Neural progenitor cell (in vitro differentiated cells): ENCODE measurements at regions not wholly inside any gene's neighbourhood (a gene's known extent, or its start where the extent isn't known, plus 50 kb on each side); places are given as distances from the start of the nearest gene placed in this dataset.
"Not testable (repeated sequence)": the region's sequence is repeated elsewhere in the genome, so short reads cannot be mapped to it uniquely, and the experiment has no call there.

Source experiments
- DNase-seq: peaks from one replicate; pipeline ENCODE4 v3.0.0-alpha.2; 2016; ENCODE audit warnings: low spot score
- H2AFZ ChIP-seq: fragments of 200-600 bp; sonication (generic); replicated peaks from 2 replicates; pipeline ENCODE4 v1.6.1; 2016; ENCODE audit warnings: antibody characterized with exemption
- H3F3A ChIP-seq: fragments of 200-600 bp; sonication (generic); 2 replicates; pipeline ENCODE4 v1.6.1; 2016; ENCODE audit warnings: antibody characterized with exemption, low read depth
- H3K27ac ChIP-seq: fragments of 200-600 bp; sonication (generic); 2 replicates; pipeline ENCODE4 v1.5.1; 2016; ENCODE audit warnings: mild to moderate bottlenecking
- H3K27me3 ChIP-seq: fragments of 200-600 bp; sonication (generic); 2 replicates; pipeline ENCODE4 v1.6.1; 2016; ENCODE audit warnings: mild to moderate bottlenecking, moderate library complexity
- H3K36me3 ChIP-seq: fragments of 200-600 bp; sonication (generic); 2 replicates; pipeline ENCODE4 v1.5.1; 2016
- H3K4me1 ChIP-seq: fragments of 200-600 bp; sonication (generic); 2 replicates; pipeline ENCODE4 v1.6.1; 2016; ENCODE audit warnings: mixed run types
- H3K4me2 ChIP-seq: fragments of 200-600 bp; sonication (generic); 2 replicates; pipeline ENCODE4 v1.6.1; 2016
- H3K4me3 ChIP-seq: fragments of 200-600 bp; sonication (generic); 2 replicates; pipeline ENCODE4 v1.5.1; 2016
- H3K79me2 ChIP-seq: fragments of 200-600 bp; sonication (generic); 2 replicates; pipeline ENCODE4 v1.6.1; 2016; ENCODE audit warnings: low read depth
- H3K9ac ChIP-seq: fragments of 200-600 bp; sonication (generic); 2 replicates; pipeline ENCODE4 v1.6.1; 2016
- H3K9me3 ChIP-seq: fragments of 200-600 bp; sonication (generic); 2 replicates; pipeline ENCODE4 v1.5.1; 2016; ENCODE audit warnings: low read depth
- H4K20me1 ChIP-seq: fragments of 200-600 bp; sonication (generic); 2 replicates; pipeline ENCODE4 v1.6.1; 2016; ENCODE audit warnings: low read depth
- H3K27ac Mint-ChIP-seq: 3 replicates; pipeline ENCODE4 v1.8.0; 2021; ENCODE audit warnings: mixed read lengths
- H3K27me3 Mint-ChIP-seq: 2 replicates; pipeline ENCODE4 v1.8.0; 2022; ENCODE audit warnings: low read depth, mild to moderate bottlenecking, inconsistent platforms, moderate library complexity, mixed read lengths; ENCODE audit not compliant: insufficient read depth
- H3K36me3 Mint-ChIP-seq: 3 replicates; pipeline ENCODE4 v1.8.0; 2021; ENCODE audit warnings: mixed read lengths
- H3K4me1 Mint-ChIP-seq: 3 replicates; pipeline ENCODE4 v1.8.0; 2021; ENCODE audit warnings: mixed read lengths
- H3K4me3 Mint-ChIP-seq: 3 replicates; pipeline ENCODE4 v1.8.0; 2021; ENCODE audit warnings: mild to moderate bottlenecking, moderate library complexity, mixed read lengths
- H3K9me3 Mint-ChIP-seq: 3 replicates; pipeline ENCODE4 v1.8.0; 2020; ENCODE audit warnings: mixed read lengths
- CTCF ChIP-seq: fragments of 200-600 bp; sonication (generic); IDR thresholded peaks from 2 replicates; pipeline ENCODE4 v1.5.1; 2017; ENCODE audit warnings: antibody characterized with exemption, mild to moderate bottlenecking
- EZH2 ChIP-seq: fragments of 200-600 bp; sonication (generic); IDR thresholded peaks from 2 replicates; pipeline ENCODE4 v1.6.1; 2017; ENCODE audit warnings: antibody characterized with exemption, mild to moderate bottlenecking, moderate library complexity
- EZH2phosphoT487 ChIP-seq: fragments of 200-600 bp; sonication (generic); IDR thresholded peaks from 2 replicates; pipeline ENCODE4 v1.6.1; 2017; ENCODE audit warnings: antibody characterized with exemption

DNA sequence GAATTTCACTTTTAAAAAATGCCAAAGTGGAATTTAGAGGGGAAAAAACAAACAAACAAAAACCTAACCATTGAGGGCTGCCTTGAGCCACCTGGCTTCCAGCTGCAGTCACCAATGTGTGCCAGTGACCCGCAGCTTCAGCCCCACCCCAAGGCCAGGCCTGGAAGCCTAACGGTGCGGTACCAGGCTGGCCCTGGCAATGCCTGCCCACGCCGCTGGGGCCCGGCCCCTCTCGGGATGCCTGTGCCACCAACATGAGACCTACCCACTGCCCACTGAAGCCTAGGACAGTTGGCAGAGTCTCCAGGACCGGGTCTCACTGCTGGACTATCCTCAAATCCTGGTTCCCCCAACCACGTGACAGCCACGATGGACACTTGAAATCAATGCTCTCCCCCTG, 96.6 kb downstream of the NCOR2 start:
- Histone ChIP-seq H3K9me3 (no peaks in the 10 kb centered on the region), H3K36me3 (peaks cover 8% of the 10 kb centered on the region), H3K27me3 (no peaks in the 10 kb centered on the region), H3K4me3 (no peak overlapping the region), H3K4me1 (no peaks in the 10 kb centered on the region), H3K79me2 (peaks cover 18% of the 10 kb centered on the region), H3K9ac (no peak overlapping the region), H3K4me2 (no peak overlapping the region), H2AFZ (no peak overlapping the region), H3K27ac (no peak overlapping the region), H3F3A (no peaks in the 10 kb centered on the region), H4K20me1 (no peaks in the 10 kb centered on the region)
- Mint-ChIP-seq H3K27ac (no peak overlapping the region), H3K4me3 (no peak overlapping the region), H3K4me1 (no peaks in the 10 kb centered on the region), H3K9me3 (peaks cover 43% of the 10 kb centered on the region), H3K27me3 (peaks cover 5% of the 10 kb centered on the region), H3K36me3 (peaks cover 56% of the 10 kb centered on the region)
- no peak for DNase-seq
- TF ChIP-seq EZH2: no peak

GRCh38 chr12:124470139-124470538, 97.3 kb downstream of the NCOR2 start:
- peaks cover 61% of the 10 kb centered on the region for H3K36me3 Mint-ChIP-seq
- H3K9me3 ChIP-seq: no peaks in the 10 kb centered on the region
- no peak overlapping the region for H3K27ac Mint-ChIP-seq
- no peak overlapping the region for H3K4me3 ChIP-seq
- DNase-seq: no peak
- peaks cover 43% of the 10 kb centered on the region for H3K9me3 Mint-ChIP-seq
- H3K27me3 Mint-ChIP-seq: peaks cover 8% of the 10 kb centered on the region
- H3K36me3 ChIP-seq: peaks cover 8% of the 10 kb centered on the region
- no peaks in the 10 kb centered on the region for H4K20me1 ChIP-seq
- no peak overlapping the region for H3K9ac ChIP-seq
- H3F3A ChIP-seq: no peaks in the 10 kb centered on the region
- H2AFZ ChIP-seq: no peak overlapping the region
- H3K4me2 ChIP-seq: no peak overlapping the region
- TF ChIP-seq CTCF (no peak), EZH2 (no peak), EZH2phosphoT487 (no peak)
- no peaks in the 10 kb centered on the region for H3K27me3 ChIP-seq
- peaks cover 22% of the 10 kb centered on the region for H3K79me2 ChIP-seq
- H3K4me3 Mint-ChIP-seq: no peak overlapping the region
- H3K27ac ChIP-seq: no peak overlapping the region
- no peaks in the 10 kb centered on the region for H3K4me1 Mint-ChIP-seq
- no peaks in the 10 kb centered on the region for H3K4me1 ChIP-seq

GRCh38 chr12:124469193-124469888, 98.1 kb downstream of the NCOR2 start:
- peaks cover 8% of the 10 kb centered on the region for H3K36me3 ChIP-seq
- no peaks in the 10 kb centered on the region for H3K9me3 ChIP-seq
- Mint-ChIP-seq H3K4me3 (no peak overlapping the region), H3K4me1 (peaks cover 4% of the 10 kb centered on the region), H3K36me3 (peaks cover 67% of the 10 kb centered on the region), H3K27me3 (peaks cover 8% of the 10 kb centered on the region), H3K27ac (no peak overlapping the region), H3K9me3 (peaks cover 49% of the 10 kb centered on the region)
- DNase-seq: peak; percentile 64
- H3K4me3 ChIP-seq: no peak overlapping the region
- H3K4me2 ChIP-seq: no peak overlapping the region
- H3K79me2 ChIP-seq: peaks cover 24% of the 10 kb centered on the region
- peaks cover 4% of the 10 kb centered on the region for H4K20me1 ChIP-seq
- H3K9ac ChIP-seq: no peak overlapping the region
- H3K27ac ChIP-seq: no peak overlapping the region
- H3F3A ChIP-seq: peaks cover 5% of the 10 kb centered on the region
- peaks cover under 1% of the 10 kb centered on the region for H3K4me1 ChIP-seq
- no peak overlapping the region for H2AFZ ChIP-seq
- no peaks in the 10 kb centered on the region for H3K27me3 ChIP-seq
- TF ChIP-seq CTCF (peak; percentile 75), EZH2phosphoT487 (no peak), EZH2 (no peak)

DNA sequence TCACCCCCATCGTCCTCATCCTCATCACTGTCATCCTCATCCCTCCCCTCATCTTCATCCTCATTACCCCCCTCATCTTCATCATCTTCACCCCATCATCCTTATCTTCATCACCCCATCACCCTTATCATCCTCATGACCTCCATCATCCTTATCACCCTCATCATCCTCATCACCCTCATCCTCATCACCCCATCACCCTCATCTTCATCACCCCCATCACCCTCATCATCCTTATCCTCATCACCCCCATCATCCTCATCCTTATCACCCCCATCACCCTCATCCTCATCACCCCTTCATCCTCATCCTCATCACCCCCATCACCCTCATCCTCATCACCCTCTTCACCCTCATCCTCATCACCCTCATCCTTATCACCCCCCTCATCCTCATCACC, 99.9 kb downstream of the NCOR2 start:
- not testable (repeated sequence) for H3K27me3 ChIP-seq, H3K9me3 ChIP-seq, H3K27ac Mint-ChIP-seq, H3K9ac ChIP-seq, H3K4me3 Mint-ChIP-seq, H3K4me2 ChIP-seq, H3K36me3 ChIP-seq, H2AFZ ChIP-seq, H3K27ac ChIP-seq, DNase-seq, H3K4me3 ChIP-seq
- Mint-ChIP-seq H3K9me3 (peaks cover 33% of the 10 kb centered on the region), H3K36me3 (peaks cover 50% of the 10 kb centered on the region), H3K4me1 (peaks cover 22% of the 10 kb centered on the region), H3K27me3 (peaks cover 16% of the 10 kb centered on the region)
- Histone ChIP-seq H3F3A (peaks cover 21% of the 10 kb centered on the region), H3K79me2 (peaks cover 24% of the 10 kb centered on the region), H4K20me1 (peaks cover 20% of the 10 kb centered on the region), H3K4me1 (peaks cover 18% of the 10 kb centered on the region)
